Natural killer cell (primary cell): ENCODE measurements at regions not wholly inside any gene's neighbourhood (a gene's known extent, or its start where the extent isn't known, plus 50 kb on each side); places are given as distances from the start of the nearest gene placed in this dataset.
"Not testable (repeated sequence)": the region's sequence is repeated elsewhere in the genome, so short reads cannot be mapped to it uniquely, and the experiment has no call there.

Experiments used
- ATAC-seq, 3 donors: fragments of 150-1000 bp in 2 of 3; fragments of 200-7000 bp in 1 of 3; cut with Tn5 transposase; 1 replicate in 1 of 3; 2 replicates in 2 of 3; pipeline ENCODE4 v1.10.0; 2021; ENCODE audit warnings: mild to moderate bottlenecking in 2 of 3, moderate library complexity in 2 of 3
- DNase-seq, 2 donors: peaks; one replicate each; pipeline versions ENCODE4 v3.0.0 to v3.0.0-alpha.2; 2013 to 2021; ENCODE audit warnings: mixed read lengths in 1 of 2
- H3K27ac ChIP-seq: one replicate; pipeline ENCODE4 v1.5.1; 2013; ENCODE audit warnings: mild to moderate bottlenecking, low read length
- H3K27me3 ChIP-seq: one replicate; pipeline ENCODE4 v1.6.1; 2013; ENCODE audit warnings: low read length; ENCODE audit not compliant: control insufficient read depth, insufficient read depth
- H3K36me3 ChIP-seq: one replicate; pipeline ENCODE4 v1.6.1; 2013; ENCODE audit warnings: low read length; ENCODE audit not compliant: control insufficient read depth, insufficient read depth
- H3K4me1 ChIP-seq: one replicate; pipeline ENCODE4 v1.6.1; 2013; ENCODE audit warnings: low read length; ENCODE audit not compliant: control insufficient read depth, insufficient read depth
- H3K4me3 ChIP-seq: one replicate; pipeline ENCODE4 v1.5.1; 2013; ENCODE audit warnings: low read length
- H3K9me3 ChIP-seq: one replicate; pipeline ENCODE4 v1.6.1; 2013; ENCODE audit warnings: low read length; ENCODE audit not compliant: control insufficient read depth, insufficient read depth
- H3K27ac Mint-ChIP-seq, 2 donors: one replicate each; pipeline ENCODE4 v1.8.0; 2022; ENCODE audit warnings: mild to moderate bottlenecking in 2 of 2, mixed read lengths in 2 of 2, moderate library complexity in 1 of 2
- H3K27me3 Mint-ChIP-seq, 2 donors: one replicate each; pipeline ENCODE4 v1.8.0; 2022; ENCODE audit warnings: low read depth in 2 of 2, mixed read lengths in 2 of 2
- H3K36me3 Mint-ChIP-seq: one replicate; pipeline ENCODE4 v1.8.0; 2022; ENCODE audit warnings: mixed read lengths
- H3K4me1 Mint-ChIP-seq, 2 donors: one replicate each; pipeline ENCODE4 v1.8.0; 2022; ENCODE audit warnings: mixed read lengths in 2 of 2
- H3K4me3 Mint-ChIP-seq: one replicate; pipeline ENCODE4 v1.8.0; 2022; ENCODE audit warnings: mild to moderate bottlenecking, moderate library complexity, mixed read lengths
- H3K9me3 Mint-ChIP-seq, 2 donors: one replicate each; pipeline ENCODE4 v1.8.0; 2022; ENCODE audit warnings: mixed read lengths in 2 of 2
- WGBS: methylation state at CpG from one replicate; pipeline ENCODE4 v1.1.7; 2013; ENCODE audit warnings: missing lambda C conversion rate; ENCODE audit not compliant: insufficient coverage; 5-methylcytosine and 5-hydroxymethylcytosine counted together
- intact Hi-C: fragments of 100-400 bp; cut with micrococcal nuclease; formaldehyde crosslinking; loops from one replicate; pipeline ENCODE4 v1.14.2; 2022
- TF ChIP-seq, protein P1 (sequence below): fragments of 200-600 bp; IDR thresholded peaks from one replicate; pipeline ENCODE4 v1.8.0; 2022; ENCODE audit warnings: antibody characterized with exemption

DNA sequence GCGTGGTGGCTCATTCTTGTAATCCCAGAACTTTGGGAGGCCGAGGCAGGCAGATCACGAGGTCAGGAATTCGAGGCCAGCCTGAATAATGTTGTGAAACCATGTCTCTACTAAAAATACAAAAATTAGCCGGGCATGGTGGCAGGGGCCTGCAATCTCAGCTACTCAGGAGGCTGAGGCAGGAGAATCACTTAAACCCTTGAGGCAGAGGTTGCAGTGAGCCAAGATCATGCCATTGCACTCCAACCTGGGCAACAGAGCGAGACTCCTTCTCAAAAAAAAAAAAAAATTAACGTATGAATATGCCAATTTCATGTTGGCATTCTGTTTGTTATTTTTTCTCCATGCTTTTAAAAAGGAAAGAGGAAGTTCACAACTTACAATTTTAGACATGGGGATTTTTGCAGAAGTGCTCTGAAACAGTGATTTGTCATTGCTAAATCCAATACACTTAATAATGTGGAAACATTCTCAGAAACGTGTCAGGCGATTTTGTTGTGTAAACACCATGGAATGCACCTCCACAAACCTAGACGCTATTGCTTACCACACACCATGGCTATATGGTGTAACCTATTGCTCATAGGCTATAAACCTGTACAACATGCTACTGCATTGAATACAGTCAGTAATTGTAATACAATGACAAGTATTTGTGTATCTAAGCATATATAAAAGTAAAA lies 115.9 kb upstream of the PCDH20 start:
- Histone ChIP-seq H3K4me1 (no peaks in the 10 kb centered on the region), H3K4me3 (no peak overlapping the region), H3K27me3 (no peaks in the 10 kb centered on the region), H3K36me3 (no peaks in the 10 kb centered on the region), H3K27ac (no peak overlapping the region), H3K9me3 (peaks cover 1% of the 10 kb centered on the region)
- intact Hi-C loops, result no loop called here
- DNase-seq (no peak), ATAC-seq (no peak)
- no peaks in the 10 kb centered on the region for H3K4me1 Mint-ChIP-seq
- WGBS, result 49% methylated on average over 10 of the region's 10 CpGs
- H3K27ac Mint-ChIP-seq, result no peak overlapping the region
- H3K36me3 Mint-ChIP-seq, result peaks cover 6% of the 10 kb centered on the region
- H3K4me3 Mint-ChIP-seq, result no peak overlapping the region
- H3K9me3 Mint-ChIP-seq, result peaks cover 8 to 11% of the 10 kb centered on the region in 2 donors
- TF ChIP-seq, protein P1, sequence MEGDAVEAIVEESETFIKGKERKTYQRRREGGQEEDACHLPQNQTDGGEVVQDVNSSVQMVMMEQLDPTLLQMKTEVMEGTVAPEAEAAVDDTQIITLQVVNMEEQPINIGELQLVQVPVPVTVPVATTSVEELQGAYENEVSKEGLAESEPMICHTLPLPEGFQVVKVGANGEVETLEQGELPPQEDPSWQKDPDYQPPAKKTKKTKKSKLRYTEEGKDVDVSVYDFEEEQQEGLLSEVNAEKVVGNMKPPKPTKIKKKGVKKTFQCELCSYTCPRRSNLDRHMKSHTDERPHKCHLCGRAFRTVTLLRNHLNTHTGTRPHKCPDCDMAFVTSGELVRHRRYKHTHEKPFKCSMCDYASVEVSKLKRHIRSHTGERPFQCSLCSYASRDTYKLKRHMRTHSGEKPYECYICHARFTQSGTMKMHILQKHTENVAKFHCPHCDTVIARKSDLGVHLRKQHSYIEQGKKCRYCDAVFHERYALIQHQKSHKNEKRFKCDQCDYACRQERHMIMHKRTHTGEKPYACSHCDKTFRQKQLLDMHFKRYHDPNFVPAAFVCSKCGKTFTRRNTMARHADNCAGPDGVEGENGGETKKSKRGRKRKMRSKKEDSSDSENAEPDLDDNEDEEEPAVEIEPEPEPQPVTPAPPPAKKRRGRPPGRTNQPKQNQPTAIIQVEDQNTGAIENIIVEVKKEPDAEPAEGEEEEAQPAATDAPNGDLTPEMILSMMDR, result no peak
- H3K27me3 Mint-ChIP-seq, result no peaks in the 10 kb centered on the region

DNA sequence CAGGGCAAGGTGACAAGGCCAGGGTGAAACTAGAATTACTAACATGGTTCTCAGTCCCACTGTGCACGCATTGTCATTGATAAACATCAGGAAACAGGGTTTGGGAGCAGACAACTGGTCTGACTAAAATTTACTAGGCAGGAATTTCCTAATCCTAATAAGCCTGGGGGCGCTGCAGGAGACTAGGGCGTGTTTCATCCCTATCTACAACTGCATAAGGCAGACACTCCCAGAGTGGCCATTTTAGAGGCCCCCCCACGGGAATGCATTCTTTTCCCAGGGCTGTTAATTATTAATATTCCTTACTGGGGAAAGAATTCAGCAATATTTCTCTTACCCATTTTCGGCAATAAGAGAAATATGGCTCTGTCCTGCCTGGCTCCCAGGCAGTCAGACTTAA lies 103.6 kb upstream of the PCDH20 start:
- H3K36me3 Mint-ChIP-seq, DNase-seq, H3K36me3 ChIP-seq, H3K4me3 Mint-ChIP-seq, H3K27ac ChIP-seq, H3K4me1 Mint-ChIP-seq, H3K27me3 ChIP-seq, H3K27me3 Mint-ChIP-seq, H3K27ac Mint-ChIP-seq, intact Hi-C loops, H3K4me1 ChIP-seq, H3K4me3 ChIP-seq, ATAC-seq: not testable (repeated sequence)
- peaks cover 16% of the 10 kb centered on the region for H3K9me3 ChIP-seq
- 82% methylated on average over 3 of the region's 5 CpGs for WGBS
- peaks cover 11 to 16% of the 10 kb centered on the region in 2 donors for H3K9me3 Mint-ChIP-seq

DNA sequence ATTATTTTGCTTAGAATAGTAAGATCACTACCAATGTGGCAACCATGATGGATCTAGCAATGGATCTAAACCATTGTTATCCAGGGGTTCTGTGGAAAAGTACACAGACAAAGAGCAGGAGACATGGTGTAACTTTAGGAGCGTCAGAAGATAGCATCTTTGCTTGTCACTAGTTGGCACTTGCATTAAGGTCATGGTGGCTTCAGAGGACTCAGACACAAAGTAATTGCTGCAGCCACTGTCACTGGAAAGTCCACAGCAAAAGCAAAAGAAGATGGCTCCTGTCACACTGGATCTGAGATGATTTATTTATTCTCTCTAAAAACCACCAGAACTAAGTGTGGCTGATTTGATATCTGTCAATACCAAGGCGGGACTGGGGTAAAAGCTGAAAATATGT lies 93.3 kb upstream of the PCDH20 start:
- H3K36me3 ChIP-seq, result no peaks in the 10 kb centered on the region
- Mint-ChIP-seq H3K9me3 (peaks cover 22 to 26% of the 10 kb centered on the region in 2 donors), H3K27me3 (no peaks in the 10 kb centered on the region)

DNA sequence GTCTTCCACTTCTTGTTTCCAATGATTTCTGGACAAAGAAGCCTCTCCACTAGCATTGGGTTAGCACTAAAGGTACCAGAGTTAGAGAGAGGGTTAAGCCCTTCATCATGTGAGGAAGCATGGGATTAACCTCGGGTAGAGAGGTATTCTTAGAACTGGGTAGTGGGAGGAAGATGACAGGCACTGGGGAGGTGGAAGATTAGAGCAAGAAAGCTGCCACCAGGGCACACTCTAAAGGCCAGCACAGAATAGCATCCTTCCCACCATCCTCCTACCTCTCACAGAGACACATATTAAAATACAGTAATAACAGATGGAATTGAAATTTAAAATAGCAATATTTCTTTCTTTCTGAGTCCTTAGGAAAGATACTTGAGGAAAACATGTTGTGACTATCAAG lies 84.5 kb upstream of the PCDH20 start:
- Mint-ChIP-seq H3K9me3 (peaks cover 11 to 12% of the 10 kb centered on the region in 2 donors), H3K4me3 (no peak overlapping the region), H3K4me1 (no peaks in the 10 kb centered on the region), H3K36me3 (no peaks in the 10 kb centered on the region), H3K27ac (no peak overlapping the region), H3K27me3 (no peaks in the 10 kb centered on the region)
- Histone ChIP-seq H3K4me1 (no peaks in the 10 kb centered on the region), H3K27ac (no peak overlapping the region), H3K36me3 (no peaks in the 10 kb centered on the region), H3K4me3 (no peak overlapping the region), H3K9me3 (no peaks in the 10 kb centered on the region), H3K27me3 (no peaks in the 10 kb centered on the region)
- ATAC-seq (no peak), DNase-seq (no peak)
- 8% methylated on average over 1 of the region's 1 CpG for WGBS
- TF ChIP-seq, protein P1, result no peak
- intact Hi-C loops, result no loop called here

More for the DNA sequence above, 93.3 kb upstream of the PCDH20 start:
- no peak overlapping the region for H3K27ac Mint-ChIP-seq
- no peak for ATAC-seq
- no peak overlapping the region for H3K4me3 Mint-ChIP-seq
- DNase-seq, result no peak
- Histone ChIP-seq H3K9me3 (peaks cover 3% of the 10 kb centered on the region), H3K27me3 (no peaks in the 10 kb centered on the region), H3K4me3 (no peak overlapping the region), H3K4me1 (no peaks in the 10 kb centered on the region), H3K27ac (no peak overlapping the region)
- H3K4me1 Mint-ChIP-seq, result no peaks in the 10 kb centered on the region
- WGBS, result 98% methylated on average over 2 of the region's 2 CpGs
- intact Hi-C loops, result no loop called here
- peaks cover 7% of the 10 kb centered on the region for H3K36me3 Mint-ChIP-seq
- TF ChIP-seq, protein P1, result no peak
